ENCODE measurements at regions not wholly inside any gene's neighbourhood (a gene's known extent, or its start where the extent isn't known, plus 50 kb on each side); places are given as distances from the start of the nearest gene placed in this dataset.

- Histone ChIP-seq H3K4me1 (ENCODE audit: control insufficient read depth, insufficient read depth, low read length) (no peaks in the 10 kb centered on the region), H3K36me3 (ENCODE audit: control insufficient read depth in 2 of 2, insufficient read depth in 1 of 2, low read length in 2 of 2) (no peaks in the 10 kb centered on the region), H3K27ac (ENCODE audit: extremely low read depth, low read depth, low read length) (no peak overlapping the region), H3K9me3 (ENCODE audit: control insufficient read depth, insufficient read depth, low read depth, low read length) (no peaks in the 10 kb centered on the region), H3K4me3 (ENCODE audit: low read depth, low read length) (no peak overlapping the region)
- CTCF ChIA-PET, result no interaction called here
- POLR2A ChIA-PET, result no interaction called here
- TF ChIP-seq ZBTB11 (tag by site-specific recombination; conservative IDR thresholded peaks at IDR 0.05; ENCODE audit: low read depth) (no peak), OSR2 (tag by site-specific recombination; IDR thresholded peaks at IDR 0.05) (no peak)
Observed at GRCh38 chr16:5895137-5895536, 797.5 kb upstream of the EEF2KMT start.

GRCh38 chr16:5891296-5891695 is 793.7 kb upstream of the EEF2KMT start:
- H3K4me3 ChIP-seq (ENCODE audit: low read depth, low read length), result no peak overlapping the region
- POLR2A ChIA-PET, result no interaction called here
- no peaks in the 10 kb centered on the region for H3K36me3 ChIP-seq (ENCODE audit: control insufficient read depth in 2 of 2, insufficient read depth in 1 of 2, low read length in 2 of 2)
- CTCF ChIA-PET, result no interaction called here
- no peak overlapping the region for H3K27ac ChIP-seq (ENCODE audit: extremely low read depth, low read depth, low read length)
- no peaks in the 10 kb centered on the region for H3K9me3 ChIP-seq (ENCODE audit: control insufficient read depth, insufficient read depth, low read depth, low read length)
- no peaks in the 10 kb centered on the region for H3K4me1 ChIP-seq (ENCODE audit: control insufficient read depth, insufficient read depth, low read length)
- no peak for TF ChIP-seq ZNF626 (tag by site-specific recombination; IDR thresholded peaks at IDR 0.05)
- no peak for TF ChIP-seq TSHZ1 (tag by site-specific recombination; IDR thresholded peaks at IDR 0.05; ENCODE audit: borderline replicate concordance)
- no peak for TF ChIP-seq ZNF664 (tag by site-specific recombination; IDR thresholded peaks at IDR 0.05)
- no peak for TF ChIP-seq ELK4 (IDR thresholded peaks at IDR 0.05; ENCODE audit: borderline replicate concordance, low read depth, low read length)
- TF ChIP-seq SCRT2 (tag by site-specific recombination; IDR thresholded peaks at IDR 0.05), result no peak
- no peak for TF ChIP-seq ZNF704 (tag by site-specific recombination; IDR thresholded peaks at IDR 0.05)
- no peak for TF ChIP-seq ZBTB7A (tag by site-specific recombination; IDR thresholded peaks at IDR 0.05; ENCODE audit: low read depth)
- TF ChIP-seq ZNF362 (tag by site-specific recombination; IDR thresholded peaks at IDR 0.05), result no peak
- TF ChIP-seq ZNF133 (tag by site-specific recombination; IDR thresholded peaks at IDR 0.05), result no peak
- TF ChIP-seq ZNF596 (tag by site-specific recombination; IDR thresholded peaks at IDR 0.05), result no peak
- no peak for TF ChIP-seq BCL11A (tag by site-specific recombination; IDR thresholded peaks at IDR 0.05; ENCODE audit: low read depth)
- TF ChIP-seq ZNF37A (tag by site-specific recombination; IDR thresholded peaks at IDR 0.05), result no peak
- no peak for TF ChIP-seq MYNN (tag by site-specific recombination; IDR thresholded peaks at IDR 0.05; ENCODE audit: borderline replicate concordance)
- no peak for TF ChIP-seq MZF1 (tag by site-specific recombination; IDR thresholded peaks at IDR 0.05; ENCODE audit: borderline replicate concordance)
- TF ChIP-seq ZNF792 (tag by site-specific recombination; IDR thresholded peaks at IDR 0.05), result no peak
- no peak for TF ChIP-seq ZNF623 (tag by site-specific recombination; IDR thresholded peaks at IDR 0.05)
- no peak for TF ChIP-seq ZNF366 (tag by site-specific recombination; conservative IDR thresholded peaks at IDR 0.05)
- TF ChIP-seq ZNF23 (tag by site-specific recombination; IDR thresholded peaks at IDR 0.05; ENCODE audit: borderline replicate concordance), result no peak
- TF ChIP-seq TRIM28 (IDR thresholded peaks at IDR 0.05; ENCODE audit: borderline replicate concordance, low read length), result no peak
- TF ChIP-seq ZNF324 (tag by site-specific recombination; IDR thresholded peaks at IDR 0.05), result no peak

All from HEK293 (cell line).